GM19351 (cell line): ENCODE measurements at regions not wholly inside any gene's neighbourhood (a gene's known extent, or its start where the extent isn't known, plus 50 kb on each side); places are given as distances from the start of the nearest gene placed in this dataset.
"Not testable (repeated sequence)": the region's sequence is repeated elsewhere in the genome, so short reads cannot be mapped to it uniquely, and the experiment has no call there.

Source experiments
- ATAC-seq: cut with Tn5 transposase; IDR thresholded peaks from one replicate; pipeline ENCODE4 v1.9.1; 2021; ENCODE audit warnings: mild to moderate bottlenecking, moderate library complexity; ENCODE audit not compliant: unreplicated experiment

DNA sequence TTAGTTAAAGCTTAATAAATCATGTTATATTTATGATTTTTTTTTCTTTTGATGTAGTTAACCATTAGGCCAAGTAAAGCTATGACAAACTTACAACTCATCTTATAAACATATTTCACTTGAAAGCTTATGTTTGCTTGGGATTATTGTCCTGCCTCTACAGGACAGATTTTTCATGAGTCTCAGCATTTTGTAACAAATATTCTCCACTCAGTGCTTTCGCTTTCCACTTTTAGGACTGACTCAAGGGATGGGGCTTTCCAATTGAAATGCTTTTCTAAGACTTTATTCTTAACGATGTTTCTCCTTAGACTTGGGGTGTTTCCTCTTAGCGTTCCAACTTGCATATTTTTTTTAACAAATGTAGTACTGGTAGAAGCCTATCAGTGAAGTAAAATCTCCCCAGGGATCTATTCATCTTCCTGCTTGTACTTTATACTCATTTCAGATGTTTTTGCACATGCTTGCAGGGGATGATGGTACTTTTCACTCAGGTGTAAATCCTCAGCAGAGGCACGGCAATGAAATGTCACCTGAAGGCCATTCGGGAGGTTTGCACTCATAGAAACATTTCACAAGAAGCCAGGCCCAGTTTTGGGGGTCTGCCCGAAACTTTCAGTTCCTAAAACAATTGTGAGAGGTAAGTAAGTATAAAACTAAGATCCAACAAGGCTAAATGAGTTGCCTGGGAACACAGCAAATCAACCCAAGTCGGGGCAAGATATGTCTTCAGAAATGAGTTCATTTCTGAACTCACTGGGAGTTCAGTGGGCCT, 298.1 kb upstream of the FOXQ1 start:
- ATAC-seq, result no peak

- ATAC-seq, result no peak
Observed at GRCh38 chr6:1009103-1009502, 302.8 kb upstream of the FOXQ1 start.

DNA sequence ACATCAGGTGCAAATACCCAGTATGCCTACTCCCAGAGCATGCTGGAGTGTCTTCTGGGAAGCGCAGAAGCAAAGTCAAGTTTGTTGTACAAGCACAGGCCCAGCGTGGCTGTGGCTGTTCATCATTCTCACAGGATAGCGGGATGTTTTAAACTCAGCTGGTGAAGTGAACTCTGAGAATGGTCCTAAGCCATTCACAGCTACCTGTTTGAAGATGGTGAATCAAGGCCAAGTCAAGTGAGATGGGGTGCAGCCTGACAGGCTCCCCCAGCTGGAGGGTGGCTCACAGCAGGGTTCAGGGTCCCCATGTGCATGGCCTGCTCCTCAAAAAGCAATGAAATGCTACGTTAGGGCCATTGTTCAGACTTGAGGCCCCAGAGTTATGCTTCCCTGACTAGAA, 304.7 kb upstream of the FOXQ1 start:
- ATAC-seq, result no peak

- ATAC-seq, result no peak
Observed at GRCh38 chr6:1004885-1005630, 306.8 kb upstream of the FOXQ1 start.

GRCh38 chr6:1003394-1004160, 308.3 kb upstream of the FOXQ1 start:
- no peak for ATAC-seq

- ATAC-seq, result no peak
Observed at GRCh38 chr6:1002989-1003388, 308.9 kb upstream of the FOXQ1 start.

DNA sequence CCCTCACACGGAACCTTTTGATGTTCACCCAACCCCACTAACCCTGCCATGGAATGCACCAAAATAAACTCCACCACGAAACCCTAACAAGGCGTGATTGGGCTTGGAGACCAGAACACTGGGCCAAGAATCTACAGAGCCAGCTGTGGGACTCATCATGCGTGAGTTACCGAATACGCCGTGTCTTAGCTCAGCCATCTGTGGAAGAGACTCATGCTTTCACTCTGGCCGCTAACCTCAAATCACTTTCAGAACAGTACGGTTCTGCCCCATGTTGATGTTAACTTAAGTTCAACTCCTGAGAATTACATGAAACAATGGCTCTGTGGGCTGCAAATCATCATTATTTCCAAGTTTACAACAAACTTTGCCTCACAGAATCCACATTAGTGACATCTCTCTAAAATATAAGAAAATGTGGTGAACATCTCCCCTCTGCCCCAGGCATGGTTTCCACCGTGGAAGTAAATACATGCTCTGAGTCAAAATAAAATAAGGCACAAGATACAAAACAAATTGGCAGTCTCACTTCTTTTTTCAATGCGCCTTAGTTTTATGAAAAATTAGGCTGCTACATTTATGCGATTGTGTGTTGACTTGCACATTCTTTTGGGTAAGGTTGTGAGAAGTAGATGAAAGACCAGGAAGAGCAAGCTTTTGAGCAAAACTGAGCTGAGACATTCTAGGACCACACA, 308.9 kb upstream of the EXOC2 start:
- peak; percentile 93 for ATAC-seq

DNA sequence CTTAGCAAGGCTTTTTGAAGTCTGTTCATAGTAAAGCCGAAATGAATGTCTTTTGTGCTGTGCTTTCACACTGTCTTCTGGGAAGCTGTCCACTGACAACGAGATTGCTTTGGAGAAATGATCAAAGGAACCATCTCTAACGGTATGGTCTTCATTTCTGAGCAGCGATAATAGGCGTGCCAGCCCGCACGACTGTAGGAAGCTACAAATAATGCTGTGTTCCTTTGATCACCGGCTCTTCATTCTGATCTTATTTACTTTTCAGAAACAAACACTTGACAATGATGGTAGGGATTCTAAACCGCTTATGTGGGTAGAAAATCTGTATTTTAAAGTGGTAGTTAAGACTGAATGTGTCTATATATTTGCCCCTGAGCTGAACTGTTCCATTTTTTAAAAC, 306.6 kb upstream of the EXOC2 start:
- ATAC-seq, result no peak

DNA sequence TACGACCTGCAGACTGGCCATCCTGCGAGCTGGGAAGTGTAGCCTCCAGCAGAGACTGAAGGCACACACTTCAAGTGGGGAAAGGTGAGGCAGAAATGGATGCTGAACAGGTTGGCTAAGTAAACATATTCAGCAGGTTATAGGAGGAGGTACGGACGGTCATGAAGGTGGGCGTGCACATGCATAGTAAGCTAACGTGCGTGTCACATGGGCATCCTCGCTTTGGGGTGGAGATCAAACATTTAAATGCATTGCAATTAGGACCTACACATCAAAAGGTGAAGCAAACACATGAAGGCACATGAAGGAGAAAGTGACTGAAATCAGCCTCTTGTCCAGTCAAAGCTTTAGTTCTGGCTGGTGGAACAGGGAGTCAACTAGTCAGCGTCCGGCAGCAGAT, 305.6 kb upstream of the EXOC2 start:
- no peak for ATAC-seq

- no peak for ATAC-seq
Observed at GRCh38 chr6:996271-996852, 303.4 kb upstream of the EXOC2 start.

DNA sequence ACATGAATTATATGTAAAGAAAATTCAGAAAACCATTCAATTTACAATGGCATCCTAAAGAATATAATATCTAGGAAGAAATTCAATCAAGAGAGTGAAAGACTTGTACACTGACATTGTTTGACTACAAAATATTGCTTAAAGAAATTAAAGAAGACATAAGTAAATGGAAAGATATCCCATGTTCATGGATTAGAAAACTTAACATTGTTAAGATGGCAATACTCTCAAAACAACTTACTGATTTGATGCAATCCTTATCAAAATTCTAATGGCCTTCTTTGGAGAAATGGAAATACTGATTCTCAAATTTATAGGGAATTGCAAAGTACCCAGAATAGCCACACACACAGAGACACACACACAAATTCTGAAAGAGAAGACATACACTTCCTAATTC, 298.3 kb upstream of the EXOC2 start:
- ATAC-seq, result no peak

DNA sequence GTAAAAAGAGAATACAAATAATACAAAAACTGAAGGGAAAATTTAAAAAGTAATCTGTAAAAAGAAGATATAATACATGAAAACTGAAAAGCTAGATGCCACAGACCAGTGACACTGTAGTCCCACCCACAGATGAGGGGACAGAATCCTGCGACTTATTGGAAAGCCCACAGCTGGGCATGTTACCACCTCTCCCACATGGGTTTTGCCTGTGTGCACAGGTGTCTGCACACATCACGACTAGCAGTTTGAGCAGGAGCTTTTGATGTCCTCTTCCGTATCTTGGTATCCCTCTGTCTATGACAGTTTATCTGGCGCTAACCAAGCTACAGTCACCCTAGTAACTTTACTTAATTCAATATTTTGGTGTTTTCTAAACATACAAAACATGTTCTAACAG, 291.1 kb upstream of the EXOC2 start:
- ATAC-seq, result no peak

GRCh38 chr6:978937-979685, 286.2 kb upstream of the EXOC2 start:
- no peak for ATAC-seq

DNA sequence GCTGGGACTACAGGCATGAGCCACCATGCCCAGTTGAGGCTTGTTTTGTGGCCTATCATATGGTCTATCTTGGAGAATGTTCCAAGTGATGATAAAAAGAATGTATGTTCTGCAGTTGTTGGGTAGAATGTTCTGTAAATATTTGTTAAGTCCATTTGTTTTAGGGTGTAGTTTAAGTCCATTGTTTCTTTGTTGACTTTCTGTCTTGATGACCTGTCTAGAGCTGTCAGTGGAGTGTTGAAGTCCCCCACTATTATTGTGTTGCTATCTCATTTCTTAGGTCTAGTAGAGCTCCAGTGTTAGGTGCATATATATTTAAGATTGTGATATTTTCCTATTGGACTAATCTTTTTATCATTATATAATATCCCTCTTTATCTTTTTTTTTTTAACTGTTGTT, 284.3 kb upstream of the EXOC2 start:
- ATAC-seq, result not testable (repeated sequence)

- no peak for ATAC-seq
Observed at GRCh38 chr6:971981-972640, 279.2 kb upstream of the EXOC2 start.

- no peak for ATAC-seq
Observed at GRCh38 chr6:968791-969190, 275.9 kb upstream of the EXOC2 start.

DNA sequence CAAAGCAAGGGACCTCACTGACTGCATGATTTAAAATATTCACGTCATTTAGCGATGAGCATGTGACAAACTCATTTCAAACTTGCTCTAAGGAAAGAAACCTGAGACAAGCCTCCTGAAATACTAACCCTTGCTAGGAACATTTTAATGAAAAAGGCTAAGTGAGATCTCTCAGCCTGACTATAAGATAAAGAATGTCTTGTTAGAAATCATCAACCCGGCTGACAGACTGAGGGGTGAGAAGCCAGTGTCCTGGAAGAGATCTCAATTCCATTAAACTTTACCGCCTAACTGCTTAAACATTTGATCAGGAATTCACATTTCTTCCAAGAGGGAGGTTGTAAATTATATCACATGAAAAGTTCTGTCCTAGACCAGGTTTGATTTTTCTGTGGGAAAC, 274.8 kb upstream of the EXOC2 start:
- no peak for ATAC-seq

- ATAC-seq, result no peak
Observed at GRCh38 chr6:965343-965742, 272.4 kb upstream of the EXOC2 start.

GRCh38 chr6:963456-963855, 270.5 kb upstream of the EXOC2 start:
- no peak for ATAC-seq
